Kidney (tissue), 13 donors: ENCODE measurements at regions not wholly inside any gene's neighbourhood (a gene's known extent, or its start where the extent isn't known, plus 50 kb on each side); places are given as distances from the start of the nearest gene placed in this dataset.
"Not testable (repeated sequence)": the region's sequence is repeated elsewhere in the genome, so short reads cannot be mapped to it uniquely, and the experiment has no call there.

Source experiments
- DNase-seq, 5 donors: peaks; one replicate each; pipeline ENCODE4 v3.0.0-alpha.2; 2013 to 2020
- FAIRE-seq: peaks from 2 replicates; lab custom pipeline; 2012; peaks lifted over from hg19 to GRCh38; lab: Jason Lieb, UNC
- H3K27ac ChIP-seq, 2 donors: one replicate each; pipeline ENCODE4 v1.7.0; 2013; ENCODE audit warnings: low read depth in 2 of 2, low read length in 2 of 2, inconsistent platforms in 1 of 2
- H3K27me3 ChIP-seq: one replicate; pipeline ENCODE4 v1.7.1; 2013; ENCODE audit warnings: low read length, inconsistent platforms; ENCODE audit not compliant: control insufficient read depth, insufficient read depth
- H3K36me3 ChIP-seq, 3 donors: one replicate each; pipeline versions ENCODE4 v1.7.0 to v1.7.1; 2013; ENCODE audit warnings: low read length in 3 of 3, control low read depth in 1 of 3, inconsistent platforms in 1 of 3; ENCODE audit not compliant: insufficient read depth in 3 of 3, control insufficient read depth in 2 of 3
- H3K4me1 ChIP-seq, 3 donors: one replicate each; pipeline versions ENCODE4 v1.7.0 to v1.7.1; 2013; ENCODE audit warnings: low read length in 3 of 3, inconsistent platforms in 1 of 3, low read depth in 1 of 3; ENCODE audit not compliant: control insufficient read depth in 2 of 3, insufficient read depth in 2 of 3
- H3K4me3 ChIP-seq, 3 donors: one replicate each; pipeline versions ENCODE4 v1.7.0 to v1.8.1; 2013; ENCODE audit warnings: low read length in 3 of 3, control low read depth in 1 of 3, inconsistent platforms in 1 of 3
- H3K9ac ChIP-seq, 3 donors: one replicate each; pipeline versions ENCODE4 v1.7.0 to v1.7.1; 2013; ENCODE audit warnings: low read length in 3 of 3, control low read depth in 1 of 3, inconsistent platforms in 1 of 3
- H3K9me3 ChIP-seq, 3 donors: one replicate each; pipeline versions ENCODE4 v1.7.0 to v1.7.1; 2013; ENCODE audit warnings: low read length in 3 of 3, control low read depth in 1 of 3, inconsistent platforms in 1 of 3; ENCODE audit not compliant: control insufficient read depth in 2 of 3, insufficient read depth in 1 of 3
- intact Hi-C: fragments of 100-400 bp; cut with DNase I; formaldehyde crosslinking; loops from one replicate; pipeline ENCODE4 v1.11.1; 2022
- TF ChIP-seq, protein P1 (sequence below): IDR thresholded peaks from 3 replicates; pipeline ENCODE4 v1.5.1; 2012; ENCODE audit warnings: mild to moderate bottlenecking, moderate library complexity, borderline replicate concordance; ENCODE audit not compliant: insufficient read depth; ENCODE audit errors: extremely low read depth
- donor health status: control.
- donor health status: control.
- donor health status: control.
- donor health status: control.
- donor health status: control.
- donor health status: DM: yes; HTN: yes; CAD: no.
- donor health status: Normal renal cell carcinoma (clear cell type).

DNA sequence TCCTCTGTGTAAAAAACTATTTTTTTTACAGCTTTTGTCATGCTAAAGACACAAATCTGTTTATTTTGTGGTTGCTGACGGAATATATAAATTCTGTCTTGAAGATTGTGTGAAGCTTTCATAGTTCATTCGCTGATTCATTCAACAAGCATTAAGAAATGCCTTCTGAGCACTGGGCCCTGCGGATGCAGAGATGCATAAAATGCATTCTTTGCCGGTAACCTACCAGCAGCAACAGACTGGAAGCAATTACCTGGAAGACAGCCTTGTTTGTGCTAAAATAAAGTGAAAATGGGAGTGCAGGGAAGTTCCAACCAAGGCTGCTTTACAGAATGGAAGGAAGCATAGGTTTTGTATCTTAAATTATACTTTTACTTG is 119.7 kb downstream of the PMAIP1 start:
- Histone ChIP-seq H3K27ac (no peak overlapping the region), H3K4me3 (no peak overlapping the region), H3K9me3 (no peaks in the 10 kb centered on the region), H3K36me3 (no peaks in the 10 kb centered on the region), H3K9ac (no peak overlapping the region), H3K27me3 (no peaks in the 10 kb centered on the region), H3K4me1 (no peaks in the 10 kb centered on the region)
- intact Hi-C loops = no loop called here
- TF ChIP-seq, protein P1, sequence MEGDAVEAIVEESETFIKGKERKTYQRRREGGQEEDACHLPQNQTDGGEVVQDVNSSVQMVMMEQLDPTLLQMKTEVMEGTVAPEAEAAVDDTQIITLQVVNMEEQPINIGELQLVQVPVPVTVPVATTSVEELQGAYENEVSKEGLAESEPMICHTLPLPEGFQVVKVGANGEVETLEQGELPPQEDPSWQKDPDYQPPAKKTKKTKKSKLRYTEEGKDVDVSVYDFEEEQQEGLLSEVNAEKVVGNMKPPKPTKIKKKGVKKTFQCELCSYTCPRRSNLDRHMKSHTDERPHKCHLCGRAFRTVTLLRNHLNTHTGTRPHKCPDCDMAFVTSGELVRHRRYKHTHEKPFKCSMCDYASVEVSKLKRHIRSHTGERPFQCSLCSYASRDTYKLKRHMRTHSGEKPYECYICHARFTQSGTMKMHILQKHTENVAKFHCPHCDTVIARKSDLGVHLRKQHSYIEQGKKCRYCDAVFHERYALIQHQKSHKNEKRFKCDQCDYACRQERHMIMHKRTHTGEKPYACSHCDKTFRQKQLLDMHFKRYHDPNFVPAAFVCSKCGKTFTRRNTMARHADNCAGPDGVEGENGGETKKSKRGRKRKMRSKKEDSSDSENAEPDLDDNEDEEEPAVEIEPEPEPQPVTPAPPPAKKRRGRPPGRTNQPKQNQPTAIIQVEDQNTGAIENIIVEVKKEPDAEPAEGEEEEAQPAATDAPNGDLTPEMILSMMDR = no peak
- FAIRE-seq = no peak
- peak in 1 of 5 donors; percentile 5 for DNase-seq

DNA sequence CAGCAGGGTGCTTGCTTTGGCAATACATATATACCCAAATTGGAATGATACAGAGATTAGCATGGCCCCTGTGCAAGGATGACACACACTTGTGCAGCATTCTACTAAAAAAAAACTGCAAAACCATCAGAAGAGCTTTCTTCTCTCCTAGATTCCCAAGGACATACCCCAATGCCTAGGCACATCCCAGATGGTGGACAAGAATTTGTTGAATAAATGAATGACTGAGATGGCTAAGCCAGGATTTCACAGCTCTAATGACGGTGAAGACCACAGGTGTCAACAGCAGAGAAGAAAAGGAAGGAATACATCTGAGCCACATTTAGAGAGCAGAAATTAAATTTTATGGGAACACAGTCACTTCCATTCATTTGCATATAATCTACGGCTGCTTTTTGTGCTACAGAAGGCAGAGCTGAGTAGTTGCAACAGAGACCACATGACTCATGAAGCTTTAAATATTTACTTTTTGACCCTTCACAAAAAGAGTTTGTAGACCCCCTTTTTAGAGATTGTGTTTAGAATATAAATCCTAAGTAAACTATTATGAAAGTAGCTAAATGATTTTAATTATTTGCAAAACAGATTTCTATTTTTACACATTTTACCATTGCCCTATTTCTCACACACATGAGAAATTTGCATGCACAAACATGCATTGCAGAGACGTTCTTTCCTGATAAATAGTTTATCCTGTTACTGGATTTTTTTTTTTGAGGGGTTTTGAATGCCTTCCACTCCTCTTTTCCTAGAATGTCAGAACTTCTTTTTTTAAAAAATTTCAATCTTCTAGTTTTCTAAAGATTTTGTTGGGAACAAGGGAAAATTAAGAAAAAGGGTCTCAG is 119.0 kb downstream of the PMAIP1 start:
- Histone ChIP-seq H3K9ac (no peak overlapping the region), H3K27me3 (no peaks in the 10 kb centered on the region), H3K9me3 (no peaks in the 10 kb centered on the region), H3K36me3 (no peaks in the 10 kb centered on the region), H3K4me3 (no peak overlapping the region), H3K4me1 (no peaks in the 10 kb centered on the region), H3K27ac (no peak overlapping the region)
- FAIRE-seq (no peak), DNase-seq (no peak)
- intact Hi-C loops = no loop called here
- TF ChIP-seq, protein P1 = no peak

DNA sequence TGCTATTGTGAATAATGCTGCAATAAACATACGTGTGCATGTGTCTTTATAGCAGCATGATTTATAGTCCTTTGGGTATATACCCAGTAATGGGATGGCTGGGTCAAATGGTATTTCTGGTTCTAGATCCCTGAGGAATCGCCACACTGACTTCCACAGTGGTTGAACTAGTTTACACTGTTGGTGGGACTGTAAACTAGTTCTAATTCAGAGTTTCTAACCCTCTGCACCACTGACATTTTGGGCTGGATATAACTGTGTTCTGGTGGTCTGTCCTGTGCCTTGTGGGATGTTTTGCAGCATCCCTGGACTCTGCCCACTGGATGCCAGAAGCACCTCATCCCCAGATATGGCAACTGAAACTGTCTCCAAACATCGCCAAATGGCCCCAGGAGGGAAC is 118.3 kb downstream of the PMAIP1 start:
- FAIRE-seq, H3K36me3 ChIP-seq, H3K27me3 ChIP-seq, H3K9ac ChIP-seq, H3K4me3 ChIP-seq, intact Hi-C loops, H3K27ac ChIP-seq, H3K9me3 ChIP-seq, H3K4me1 ChIP-seq: not testable (repeated sequence)
- peak in 1 of 5 donors; percentile 24 for DNase-seq

DNA sequence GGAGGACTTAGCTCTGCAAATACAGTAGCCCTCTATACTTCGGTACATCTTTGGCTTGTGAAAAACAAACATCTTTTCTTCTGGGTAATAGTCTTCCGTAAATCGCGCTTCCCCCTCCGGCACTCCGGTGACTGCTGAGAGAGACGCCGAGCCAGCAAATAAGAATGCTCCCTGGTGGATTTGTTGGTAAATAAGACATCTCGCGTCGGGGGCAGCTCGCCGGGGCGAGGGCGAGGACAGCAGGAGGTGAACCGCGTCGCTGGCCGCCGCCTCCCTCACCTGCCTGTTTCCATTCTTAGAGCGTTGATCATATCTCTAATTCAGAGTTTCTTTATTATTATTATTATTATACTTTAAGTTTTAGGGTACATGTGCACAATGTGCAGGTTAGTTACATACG is 117.6 kb downstream of the PMAIP1 start:
- intact Hi-C loops = no loop called here
- Histone ChIP-seq H3K27ac (no peak overlapping the region), H3K4me3 (no peak overlapping the region), H3K27me3 (no peaks in the 10 kb centered on the region), H3K9me3 (no peaks in the 10 kb centered on the region), H3K36me3 (no peaks in the 10 kb centered on the region), H3K4me1 (no peaks in the 10 kb centered on the region), H3K9ac (no peak overlapping the region)
- DNase-seq (peak in 1 of 5 donors; percentile 54), FAIRE-seq (no peak)
- TF ChIP-seq, protein P1 = no peak

DNA sequence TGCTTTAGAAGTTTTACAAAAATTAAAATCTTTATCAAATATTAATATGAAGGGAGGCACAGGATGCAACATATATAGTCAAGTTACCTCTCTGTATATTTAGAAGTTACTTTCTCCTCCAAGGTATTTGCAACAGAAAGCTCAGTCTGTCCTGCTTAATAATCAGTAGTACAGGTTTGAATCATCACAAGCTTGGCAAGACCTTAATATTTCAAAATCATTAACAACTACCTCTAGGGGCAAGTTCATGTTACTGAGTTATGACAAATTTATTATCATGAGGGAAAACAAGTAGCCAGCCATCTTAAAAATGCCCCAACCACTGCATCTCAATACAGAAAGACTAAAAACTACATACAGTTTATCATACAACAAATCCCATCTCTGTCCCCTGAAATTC is 116.0 kb downstream of the PMAIP1 start:
- FAIRE-seq, H3K4me3 ChIP-seq, H3K9ac ChIP-seq, intact Hi-C loops, H3K27me3 ChIP-seq, H3K4me1 ChIP-seq, H3K9me3 ChIP-seq, H3K27ac ChIP-seq, DNase-seq, H3K36me3 ChIP-seq: not testable (repeated sequence)

DNA sequence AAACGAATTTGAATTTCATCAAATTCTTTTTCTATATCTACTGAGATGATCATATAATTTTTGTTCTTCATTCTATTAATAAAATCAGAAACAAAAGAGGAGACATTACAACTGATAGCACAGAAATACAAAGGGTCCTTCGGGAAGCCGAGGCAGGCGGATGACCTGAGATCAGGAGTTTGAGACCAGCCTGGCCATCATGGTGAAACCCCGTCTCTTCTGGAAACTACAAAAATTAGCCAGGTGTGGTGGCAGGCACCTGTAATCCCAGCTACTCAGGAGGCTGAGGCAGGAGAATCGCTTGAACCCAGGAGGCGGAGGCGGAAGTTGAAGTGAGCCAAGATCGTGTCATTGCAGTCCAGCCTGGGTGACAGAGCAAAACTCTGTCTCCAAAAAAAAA is 113.4 kb downstream of the PMAIP1 start:
- H3K4me3 ChIP-seq, H3K9ac ChIP-seq, H3K27me3 ChIP-seq, H3K9me3 ChIP-seq, FAIRE-seq, H3K27ac ChIP-seq, intact Hi-C loops, H3K36me3 ChIP-seq, DNase-seq, H3K4me1 ChIP-seq: not testable (repeated sequence)
